ENCODE measurements at regions not wholly inside any gene's neighbourhood (a gene's known extent, or its start where the extent isn't known, plus 50 kb on each side); places are given as distances from the start of the nearest gene placed in this dataset.
"Not testable (repeated sequence)": the region's sequence is repeated elsewhere in the genome, so short reads cannot be mapped to it uniquely, and the experiment has no call there.

DNA sequence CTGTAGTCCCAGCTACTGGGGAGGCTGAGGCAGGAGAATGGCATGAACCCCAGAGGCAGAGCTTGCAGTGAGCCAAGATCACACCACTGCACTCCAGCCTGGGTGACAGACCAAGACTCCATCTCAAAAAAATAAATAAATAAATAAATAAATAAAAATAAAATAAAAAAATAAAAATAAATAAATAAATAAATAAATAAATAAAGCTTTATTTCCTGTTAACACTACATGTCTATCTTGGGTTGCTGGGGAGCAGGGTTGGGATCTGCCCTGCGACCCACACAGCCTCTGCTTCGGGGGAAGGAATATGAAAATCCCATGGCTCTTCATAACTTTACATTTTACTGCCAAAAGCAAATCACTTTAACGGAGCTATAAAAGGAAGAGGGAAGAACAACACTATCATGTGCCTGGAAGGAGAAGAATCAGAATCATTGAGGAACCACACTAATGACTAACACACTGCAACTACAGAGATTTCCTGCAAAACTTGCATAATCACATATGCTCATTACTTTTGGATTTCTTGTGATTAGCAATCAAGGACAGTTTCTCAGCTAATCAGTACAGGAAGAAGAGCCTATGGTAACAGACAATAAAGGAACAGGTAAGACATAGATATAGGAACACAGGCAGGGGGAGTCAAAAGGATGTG lies 72.8 kb upstream of the CD55 start:
- DNase-seq: no peak
- H3K4me3 ChIP-seq: no peak overlapping the region
- no peaks in the 10 kb centered on the region for H3K4me1 ChIP-seq (ENCODE audit: low read depth)
- TF ChIP-seq, protein P1, sequence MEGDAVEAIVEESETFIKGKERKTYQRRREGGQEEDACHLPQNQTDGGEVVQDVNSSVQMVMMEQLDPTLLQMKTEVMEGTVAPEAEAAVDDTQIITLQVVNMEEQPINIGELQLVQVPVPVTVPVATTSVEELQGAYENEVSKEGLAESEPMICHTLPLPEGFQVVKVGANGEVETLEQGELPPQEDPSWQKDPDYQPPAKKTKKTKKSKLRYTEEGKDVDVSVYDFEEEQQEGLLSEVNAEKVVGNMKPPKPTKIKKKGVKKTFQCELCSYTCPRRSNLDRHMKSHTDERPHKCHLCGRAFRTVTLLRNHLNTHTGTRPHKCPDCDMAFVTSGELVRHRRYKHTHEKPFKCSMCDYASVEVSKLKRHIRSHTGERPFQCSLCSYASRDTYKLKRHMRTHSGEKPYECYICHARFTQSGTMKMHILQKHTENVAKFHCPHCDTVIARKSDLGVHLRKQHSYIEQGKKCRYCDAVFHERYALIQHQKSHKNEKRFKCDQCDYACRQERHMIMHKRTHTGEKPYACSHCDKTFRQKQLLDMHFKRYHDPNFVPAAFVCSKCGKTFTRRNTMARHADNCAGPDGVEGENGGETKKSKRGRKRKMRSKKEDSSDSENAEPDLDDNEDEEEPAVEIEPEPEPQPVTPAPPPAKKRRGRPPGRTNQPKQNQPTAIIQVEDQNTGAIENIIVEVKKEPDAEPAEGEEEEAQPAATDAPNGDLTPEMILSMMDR (IDR thresholded peaks at IDR 0.05): no peak
- H3K9me3 ChIP-seq: no peaks in the 10 kb centered on the region
- ATAC-seq: peak; percentile 51
- H3K36me3 ChIP-seq (ENCODE audit: low read depth): no peaks in the 10 kb centered on the region
- intact Hi-C loops (cut with DNase I, micrococcal nuclease): no loop called here

DNA sequence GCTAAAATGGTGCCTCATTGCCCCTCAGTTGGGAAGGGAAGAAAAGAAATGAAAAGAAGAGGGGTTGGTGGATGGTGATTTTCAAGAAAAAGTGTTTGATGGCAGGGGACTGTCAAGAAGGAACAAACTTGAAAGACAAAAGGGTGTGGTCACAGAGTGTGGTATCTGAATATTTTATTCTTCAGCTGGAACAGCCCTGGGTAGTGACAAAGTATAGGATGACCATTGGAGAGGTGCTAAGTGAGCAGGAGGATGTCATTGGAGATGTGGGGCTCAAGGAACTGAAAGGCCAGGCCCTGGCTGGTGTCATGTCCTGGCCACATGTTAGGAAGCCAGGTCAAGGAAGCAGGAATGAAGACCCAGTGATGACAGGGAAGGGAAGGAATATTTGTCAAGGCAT lies 71.0 kb upstream of the CD55 start:
- Histone ChIP-seq H3K4me3 (no peak overlapping the region), H3K9me3 (no peaks in the 10 kb centered on the region), H3K36me3 (ENCODE audit: low read depth) (no peaks in the 10 kb centered on the region), H3K4me1 (ENCODE audit: low read depth) (no peaks in the 10 kb centered on the region)
- intact Hi-C loops (cut with DNase I, micrococcal nuclease): no loop called here
- DNase-seq: no peak
- TF ChIP-seq, protein P1 (IDR thresholded peaks at IDR 0.05): no peak
- no peak for ATAC-seq

DNA sequence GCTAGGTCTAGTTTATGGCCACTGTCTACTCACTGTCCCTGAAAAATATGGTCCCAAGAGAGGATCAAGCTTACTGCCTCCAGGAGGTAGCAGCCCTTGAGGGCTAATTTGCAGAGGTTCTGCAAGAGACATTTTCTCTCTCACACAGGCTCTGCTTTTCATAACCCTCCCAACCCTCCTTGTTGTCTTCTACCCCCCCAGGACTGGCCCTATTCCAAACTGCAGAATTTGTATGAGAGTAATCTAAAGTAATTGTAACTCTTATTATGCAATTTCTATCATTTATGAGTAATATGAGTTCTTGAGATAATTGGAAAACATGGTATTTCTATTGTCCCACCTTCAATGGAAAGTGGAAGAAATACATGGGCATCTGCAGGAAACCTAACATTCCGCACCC lies 70.4 kb upstream of the CD55 start:
- intact Hi-C loops (cut with DNase I, micrococcal nuclease): no loop called here
- no peak overlapping the region for H3K4me3 ChIP-seq
- H3K4me1 ChIP-seq (ENCODE audit: low read depth): no peaks in the 10 kb centered on the region
- H3K9me3 ChIP-seq: no peaks in the 10 kb centered on the region
- ATAC-seq: no peak
- no peak for DNase-seq
- TF ChIP-seq, protein P1 (IDR thresholded peaks at IDR 0.05): no peak
- H3K36me3 ChIP-seq (ENCODE audit: low read depth): no peaks in the 10 kb centered on the region

DNA sequence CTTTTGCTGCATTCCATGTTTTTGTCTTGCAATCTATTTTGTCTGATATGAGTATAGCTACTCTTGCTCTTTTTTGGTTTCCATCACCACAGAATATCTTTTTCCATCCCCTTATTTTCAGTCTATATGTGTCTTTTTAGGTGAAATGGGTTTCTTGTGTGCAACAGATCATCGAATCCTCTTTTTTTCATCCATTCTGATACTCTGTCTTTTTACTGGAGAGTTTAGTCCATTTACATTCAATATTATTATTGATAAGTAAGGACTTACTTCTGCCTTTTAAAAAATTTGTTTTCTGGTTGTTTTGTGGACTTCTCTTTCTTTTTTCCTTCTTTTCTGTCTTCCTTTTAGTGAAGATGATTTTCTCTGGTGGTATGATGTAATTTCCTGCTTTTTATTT lies 64.6 kb upstream of the CD55 start:
- Histone ChIP-seq H3K9me3 (no peaks in the 10 kb centered on the region), H3K36me3 (ENCODE audit: low read depth) (no peaks in the 10 kb centered on the region), H3K4me3 (no peak overlapping the region), H3K4me1 (ENCODE audit: low read depth) (no peaks in the 10 kb centered on the region)
- DNase-seq: no peak
- ATAC-seq: no peak
- intact Hi-C loops (cut with DNase I, micrococcal nuclease): no loop called here
- TF ChIP-seq, protein P1 (IDR thresholded peaks at IDR 0.05): no peak

DNA sequence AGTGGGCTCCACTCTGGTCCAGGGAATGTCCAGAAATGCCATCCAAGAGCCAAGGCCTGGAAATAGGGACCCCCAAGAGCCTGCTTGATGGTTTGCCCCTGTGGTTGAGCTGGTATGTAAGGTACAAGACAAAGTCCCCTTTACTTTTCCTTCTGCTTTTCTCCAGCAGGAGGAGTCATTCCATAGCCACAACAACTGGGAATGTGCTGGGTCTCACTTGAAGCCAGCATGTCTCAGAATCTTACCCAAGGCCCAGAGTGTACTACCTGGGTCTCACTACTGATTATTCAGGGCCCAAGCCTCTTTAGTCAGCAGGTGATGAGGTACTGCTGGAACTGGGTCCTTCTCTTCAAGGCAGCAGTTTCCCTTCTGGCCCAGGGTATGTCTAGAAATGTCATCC lies 62.1 kb upstream of the CD55 start:
- intact Hi-C loops (cut with DNase I, micrococcal nuclease): no loop called here
- TF ChIP-seq, protein P1 (IDR thresholded peaks at IDR 0.05): peak; percentile 30
- DNase-seq (peak in 1 of 3 donors; percentile 55), ATAC-seq (peak; percentile 83)
- Histone ChIP-seq H3K9me3 (no peaks in the 10 kb centered on the region), H3K4me3 (no peak overlapping the region), H3K4me1 (ENCODE audit: low read depth) (no peaks in the 10 kb centered on the region), H3K36me3 (ENCODE audit: low read depth) (no peaks in the 10 kb centered on the region)

DNA sequence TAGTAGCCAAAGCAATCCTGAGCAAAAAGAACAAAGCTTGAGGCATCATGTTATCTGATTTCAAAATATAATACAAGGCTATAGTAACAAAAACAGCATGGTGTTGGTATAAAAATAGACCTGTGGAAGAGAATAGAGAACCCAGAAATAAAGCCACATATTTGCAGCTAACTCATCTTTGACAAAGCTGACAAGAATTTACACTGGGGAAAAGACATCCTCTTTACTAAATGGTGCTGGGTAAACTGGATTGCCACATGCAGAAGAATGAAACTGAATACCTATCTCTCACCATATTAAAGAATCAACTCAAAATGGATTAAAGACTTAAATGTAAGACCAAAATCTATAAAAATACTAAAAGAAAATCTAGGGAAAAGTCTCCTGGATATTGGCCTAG lies 59.5 kb upstream of the CD55 start:
- TF ChIP-seq, protein P1 (IDR thresholded peaks at IDR 0.05): no peak
- no peak overlapping the region for H3K4me3 ChIP-seq
- intact Hi-C loops (cut with DNase I, micrococcal nuclease): no loop called here

DNA sequence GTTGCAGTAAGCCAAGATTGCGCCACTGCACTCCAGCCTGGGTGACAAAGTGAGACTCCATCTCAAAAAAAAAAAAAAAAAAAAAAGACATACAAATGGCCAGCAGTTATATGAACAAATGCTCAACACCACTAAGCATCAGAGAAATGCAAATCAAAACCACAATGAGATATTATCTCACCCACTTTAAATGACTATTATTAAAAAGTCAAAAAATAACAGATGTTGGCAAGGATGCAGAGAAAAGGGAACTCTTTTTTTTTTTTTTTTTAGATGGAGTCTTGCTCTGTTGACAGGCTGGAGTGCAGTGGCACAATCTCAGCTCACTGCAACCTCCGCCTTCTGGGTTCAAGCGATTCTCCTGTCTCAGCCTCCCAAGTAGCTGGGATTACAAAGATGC lies 58.6 kb upstream of the CD55 start:
- ATAC-seq; H3K4me3 ChIP-seq; H3K36me3 ChIP-seq (ENCODE audit: low read depth); H3K9me3 ChIP-seq; intact Hi-C loops (cut with DNase I, micrococcal nuclease); H3K4me1 ChIP-seq (ENCODE audit: low read depth); DNase-seq: not testable (repeated sequence)

More for the DNA sequence above, 59.5 kb upstream of the CD55 start:
- ATAC-seq: no peak
- no peaks in the 10 kb centered on the region for H3K36me3 ChIP-seq (ENCODE audit: low read depth)
- H3K9me3 ChIP-seq: no peaks in the 10 kb centered on the region
- no peak for DNase-seq
- no peaks in the 10 kb centered on the region for H3K4me1 ChIP-seq (ENCODE audit: low read depth)
